CD4-positive, alpha-beta T cell treated with Interleukin-4 for 1 hour (primary cell): ENCODE measurements at regions not wholly inside any gene's neighbourhood (a gene's known extent, or its start where the extent isn't known, plus 50 kb on each side); places are given as distances from the start of the nearest gene placed in this dataset.
"Not testable (repeated sequence)": the region's sequence is repeated elsewhere in the genome, so short reads cannot be mapped to it uniquely, and the experiment has no call there.

Experiments
- DNase-seq, 2 donors: peaks; one replicate each; pipeline ENCODE4 v3.0.0-alpha.2; 2020 to 2022

DNA sequence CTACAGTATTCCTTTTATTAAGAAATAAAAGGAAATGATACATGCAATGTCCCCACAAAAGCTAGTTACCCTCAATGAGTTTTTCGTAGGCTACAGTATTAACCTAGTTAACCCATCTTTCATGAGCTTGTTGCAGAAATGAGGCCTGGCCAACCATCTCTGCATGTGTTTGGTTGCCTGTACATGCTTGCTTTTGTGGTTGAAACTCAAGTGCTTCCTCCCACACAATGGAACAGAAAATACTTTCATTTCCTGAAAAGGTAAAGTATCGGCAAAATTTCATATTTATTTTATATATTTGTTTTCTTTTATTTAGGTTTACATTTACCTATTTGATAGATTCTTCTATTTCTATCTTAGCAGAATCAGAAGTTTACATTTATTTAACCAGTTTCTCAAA is 214.6 kb upstream of the FAM241A start:
- DNase-seq: no peak

DNA sequence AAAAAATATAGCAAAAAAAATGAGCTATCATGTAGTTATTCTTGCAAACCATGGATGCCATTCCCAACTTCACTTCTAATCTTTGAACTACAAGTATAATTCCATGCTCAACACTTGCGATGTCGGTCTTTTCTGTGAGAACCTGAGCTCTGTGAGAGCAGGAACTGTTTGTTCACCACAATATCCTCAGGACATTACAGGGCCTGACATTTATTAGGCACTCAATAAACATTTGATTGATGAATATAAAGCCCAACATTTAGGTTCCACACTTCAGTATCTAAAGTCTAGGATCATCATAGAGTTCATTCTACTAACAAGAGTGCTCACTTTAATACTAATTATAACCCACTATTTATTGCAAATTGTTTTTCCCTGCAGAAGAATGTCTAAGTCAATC is 211.6 kb upstream of the FAM241A start:
- DNase-seq: no peak

DNA sequence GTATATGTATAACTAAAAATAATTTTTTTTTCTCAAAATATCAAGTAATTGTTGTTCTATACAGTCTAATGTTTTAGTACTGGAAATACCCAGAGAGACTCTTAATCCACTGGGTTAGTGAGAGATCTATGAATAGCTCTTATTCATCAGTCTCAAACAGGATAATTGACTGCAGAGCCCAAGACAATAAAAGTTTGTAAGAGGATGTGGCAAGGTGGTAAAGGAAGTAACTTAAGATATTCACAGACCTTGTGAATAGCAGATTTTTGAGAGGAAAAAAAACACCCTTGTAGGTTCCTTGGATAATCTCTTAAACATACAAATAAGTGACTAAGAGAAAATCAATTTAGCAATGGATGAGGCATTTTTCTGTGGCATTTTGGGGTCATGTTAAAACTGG is 210.9 kb upstream of the FAM241A start:
- no peak for DNase-seq

DNA sequence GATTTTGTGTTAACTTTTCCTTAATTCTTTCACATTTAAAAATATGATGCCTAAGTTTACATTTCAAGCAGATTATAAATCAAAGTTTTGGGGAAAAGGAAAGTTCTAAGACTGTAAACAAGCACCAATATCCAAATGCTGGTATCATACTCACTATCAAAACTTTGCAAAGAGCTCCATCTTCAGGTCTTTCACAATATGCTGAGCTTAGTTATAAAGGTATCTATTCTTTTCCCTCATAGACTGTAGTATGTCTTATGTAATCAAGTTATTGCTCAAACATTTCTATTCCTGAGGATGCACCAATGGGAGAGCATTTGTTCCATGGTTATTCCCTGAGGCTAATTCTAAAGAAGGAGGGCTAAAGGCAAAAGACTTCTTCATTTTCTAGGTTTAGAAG is 207.9 kb upstream of the FAM241A start:
- DNase-seq: no peak

DNA sequence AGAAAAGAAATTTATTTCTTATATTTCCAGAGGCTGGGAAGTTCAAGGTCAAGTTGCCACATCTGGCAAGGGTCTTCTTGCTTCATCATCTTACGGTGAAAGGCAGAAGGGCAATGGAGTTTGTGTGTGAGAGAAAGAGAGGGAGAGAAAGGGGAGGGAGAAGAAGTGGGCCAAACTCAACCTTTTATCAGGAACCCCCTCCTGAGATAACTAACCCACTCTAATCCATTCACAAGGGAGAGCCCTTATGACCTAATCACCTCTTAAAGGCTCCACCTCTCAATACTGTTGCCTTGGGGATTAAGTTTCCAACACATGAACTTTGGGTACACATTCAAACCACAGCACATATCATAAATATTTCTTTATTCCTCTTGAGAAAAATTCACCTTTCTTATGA is 203.3 kb upstream of the FAM241A start:
- no peak for DNase-seq

DNA sequence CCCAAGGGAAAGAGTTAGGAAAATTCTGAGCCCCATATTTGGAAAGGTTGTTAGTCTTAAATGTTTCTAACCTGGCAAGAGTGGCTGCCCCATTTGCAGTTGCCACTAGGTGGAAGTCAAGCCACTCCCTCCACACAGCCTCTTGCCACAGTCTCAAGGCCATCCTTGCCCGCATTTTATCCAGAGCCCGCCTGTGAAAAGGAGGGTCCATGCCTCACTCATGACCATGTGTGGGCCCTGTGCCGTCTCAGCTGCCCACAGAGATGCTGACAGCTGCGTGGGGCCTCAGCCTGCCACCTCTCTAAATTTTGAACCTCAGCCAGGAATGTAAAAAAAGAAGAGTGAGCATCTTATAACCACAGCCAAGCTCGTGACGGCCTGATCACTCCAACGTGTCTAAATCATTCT is 201.5 kb upstream of the FAM241A start:
- no peak for DNase-seq

DNA sequence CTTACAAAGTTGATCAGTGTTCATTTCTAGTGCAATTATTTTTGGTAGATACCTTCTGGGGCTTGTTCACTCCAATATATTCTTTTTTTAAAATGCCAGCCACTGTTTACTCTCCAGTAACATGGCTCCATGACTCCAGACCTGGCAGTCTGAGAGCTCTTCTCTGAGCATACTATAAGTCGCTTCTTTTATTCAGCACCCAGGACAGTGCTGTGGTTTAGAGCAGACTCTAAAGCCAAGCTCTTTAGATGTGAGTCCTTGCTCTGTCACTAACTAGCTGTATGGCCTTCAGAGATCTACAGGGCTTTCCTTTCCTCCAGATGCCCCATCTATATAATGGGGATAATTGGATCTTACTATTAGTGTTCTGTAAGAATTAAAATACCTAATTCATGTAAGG is 200.2 kb upstream of the FAM241A start:
- no peak for DNase-seq

DNA sequence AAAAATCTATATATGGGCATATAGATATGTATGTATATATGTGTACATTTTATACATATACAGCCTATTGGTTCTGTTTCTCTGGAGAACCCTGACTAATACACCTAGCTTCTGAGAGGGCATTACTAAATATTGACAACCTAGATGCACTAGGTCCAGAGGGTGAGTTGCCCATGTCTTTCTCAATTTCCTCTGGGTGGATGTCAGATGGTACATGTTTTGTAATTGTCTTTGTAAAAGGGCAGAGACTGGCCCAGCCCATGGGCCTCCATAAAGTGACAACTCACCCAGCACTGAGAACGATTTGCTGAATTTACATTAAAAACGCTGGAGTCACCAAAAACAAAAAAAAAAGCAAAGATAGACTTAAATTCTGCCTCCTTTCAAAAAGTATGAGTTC is 198.5 kb upstream of the FAM241A start:
- DNase-seq: no peak

DNA sequence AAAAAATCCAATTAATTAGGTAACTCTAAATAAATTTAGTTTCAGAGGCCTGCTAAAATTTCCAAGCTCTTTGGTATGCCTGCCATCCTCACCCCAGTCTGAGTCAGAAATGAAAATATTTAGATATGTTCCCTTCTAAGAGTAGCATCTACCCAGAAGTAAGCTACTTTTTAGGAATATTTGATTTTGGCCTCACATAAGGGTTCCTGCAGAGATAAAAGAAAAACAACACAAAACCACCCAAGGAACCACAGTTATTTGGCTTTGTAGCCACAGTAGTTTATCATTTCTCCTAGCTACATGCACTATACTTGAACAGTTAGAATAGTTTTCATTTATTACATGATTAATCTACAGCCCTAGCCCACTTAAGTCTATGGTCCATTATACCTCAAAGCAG is 192.6 kb upstream of the FAM241A start:
- DNase-seq: no peak

DNA sequence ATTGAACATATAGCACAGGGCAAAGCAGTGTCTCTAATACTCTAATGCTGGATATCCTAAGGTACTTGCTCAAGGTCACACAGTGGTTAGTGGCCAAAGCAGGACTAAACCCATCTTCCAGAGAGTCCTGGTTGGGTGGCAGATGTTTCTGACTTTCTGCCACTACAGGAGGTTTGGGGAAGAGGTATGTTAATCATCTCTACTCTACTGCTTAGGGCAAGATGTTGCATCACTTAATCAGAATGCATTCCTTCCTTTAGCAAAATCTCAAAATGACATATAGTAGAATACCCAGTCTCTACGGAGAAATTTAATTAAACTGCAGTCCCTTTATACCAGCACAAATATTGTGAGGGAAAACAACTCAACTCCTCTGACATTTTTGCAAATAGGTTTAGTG is 190.7 kb upstream of the FAM241A start:
- no peak for DNase-seq

DNA sequence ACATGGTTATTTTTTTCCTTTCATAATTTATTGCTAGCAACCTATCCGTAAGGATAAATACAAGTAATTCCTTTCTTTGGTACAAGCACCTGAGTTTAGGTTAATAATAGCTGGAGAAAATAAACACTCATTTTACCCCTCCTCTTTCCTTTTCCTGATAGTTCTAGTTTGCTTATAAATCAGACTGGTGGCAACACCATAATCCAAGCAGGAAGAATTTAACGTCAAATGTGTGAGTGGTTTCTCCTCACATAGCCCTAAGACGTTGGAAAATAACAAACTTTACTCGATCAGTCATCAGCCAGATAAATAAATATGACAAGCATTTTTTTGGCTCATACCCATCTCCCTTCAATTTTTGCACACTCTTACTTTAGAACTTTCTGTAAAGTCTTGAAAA is 190.3 kb upstream of the FAM241A start:
- DNase-seq: no peak

DNA sequence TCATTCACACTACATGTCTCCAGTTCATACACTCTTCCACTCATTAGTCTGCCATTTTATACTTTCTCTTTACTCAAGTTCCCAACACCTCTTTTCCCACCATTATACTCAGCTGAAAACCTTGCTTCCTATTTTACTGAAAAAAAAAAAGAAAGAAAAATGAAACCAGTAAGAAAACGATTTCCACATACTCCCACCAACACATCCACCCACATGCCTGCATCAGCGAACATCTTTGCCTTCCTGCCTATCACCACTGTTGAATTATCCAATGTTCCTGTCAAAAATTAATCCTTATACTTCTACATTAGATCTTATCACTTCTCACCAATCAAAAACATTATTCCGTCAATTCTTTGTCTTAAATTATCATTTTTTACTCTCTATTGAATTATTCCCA is 188.1 kb upstream of the FAM241A start:
- no peak for DNase-seq

DNA sequence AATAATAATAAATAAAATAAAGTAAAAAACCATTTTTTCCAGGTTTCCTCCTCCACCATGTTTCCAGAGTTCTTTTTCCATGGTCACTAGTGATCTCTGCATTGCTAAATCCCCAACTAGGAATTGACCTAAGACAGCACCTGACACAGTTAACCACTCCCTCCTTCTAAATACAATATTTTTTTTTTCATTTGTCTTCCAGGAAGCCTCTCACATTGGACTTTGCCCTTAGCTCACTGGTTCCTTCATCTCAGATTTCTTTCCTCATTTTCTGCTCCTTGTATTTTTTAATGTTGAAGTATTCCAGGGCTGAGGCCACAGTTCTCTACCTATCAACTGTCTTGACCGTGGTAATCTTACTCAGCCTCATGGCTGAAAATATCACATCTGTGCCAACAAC is 187.3 kb upstream of the FAM241A start:
- DNase-seq: no peak

DNA sequence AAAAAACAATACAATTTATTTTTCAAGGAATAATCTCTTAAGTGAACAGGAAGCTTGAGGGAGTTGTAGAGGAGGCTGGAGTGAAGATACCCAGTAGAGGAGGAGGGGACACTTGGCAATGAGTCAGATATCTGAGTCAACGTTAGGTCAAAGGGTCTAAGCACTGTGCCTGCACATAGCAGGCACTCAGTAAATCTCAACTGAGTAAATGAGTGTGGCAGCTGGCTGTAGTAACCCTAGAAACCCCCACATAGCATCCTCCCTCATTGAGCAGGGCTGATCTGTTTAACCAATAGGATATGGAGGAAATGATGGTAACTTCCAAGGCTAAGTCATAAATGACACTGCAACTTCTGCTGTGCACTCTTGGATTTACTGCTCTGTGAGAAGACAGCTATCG is 186.0 kb upstream of the FAM241A start:
- no peak for DNase-seq

DNA sequence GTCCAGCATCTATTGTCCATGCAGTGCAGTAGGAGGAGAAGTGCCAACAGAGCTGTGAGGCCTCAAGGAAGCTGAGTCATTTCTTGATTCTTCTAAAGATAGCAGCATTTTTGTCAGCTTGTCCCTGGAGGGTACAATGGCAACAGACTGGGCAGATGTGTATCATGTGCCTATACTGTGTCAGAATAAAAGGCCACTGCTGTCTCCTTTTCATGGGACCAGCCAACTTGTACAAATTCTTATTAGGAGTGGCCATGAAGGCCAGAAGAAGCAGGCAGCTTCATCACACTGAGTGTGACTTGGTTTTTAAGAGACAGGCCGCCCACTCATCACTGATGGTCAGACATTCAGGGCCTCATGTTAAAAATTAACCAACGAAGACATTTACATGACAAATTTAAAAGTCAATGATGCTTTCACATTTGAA is 185.0 kb upstream of the FAM241A start:
- DNase-seq: no peak

DNA sequence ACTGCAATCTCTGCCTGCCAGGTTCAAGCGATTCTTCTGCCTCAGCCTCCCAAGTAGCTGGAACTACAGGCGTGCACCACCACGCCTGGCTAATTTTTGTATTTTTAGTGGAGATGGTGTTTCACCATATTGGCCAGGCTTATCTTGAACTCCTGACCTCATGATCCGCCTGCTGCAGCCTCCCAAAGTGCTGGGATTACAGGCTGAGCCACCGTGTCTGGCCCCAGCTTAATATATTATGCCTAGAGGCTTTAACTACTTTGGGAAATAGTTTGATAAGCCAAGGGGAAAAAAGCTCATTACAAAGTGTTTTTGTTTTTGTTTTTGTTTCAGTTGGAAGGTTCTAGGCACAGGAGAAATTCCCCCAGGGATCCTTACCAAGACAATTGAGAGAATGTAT is 184.2 kb upstream of the FAM241A start:
- not testable (repeated sequence) for DNase-seq

DNA sequence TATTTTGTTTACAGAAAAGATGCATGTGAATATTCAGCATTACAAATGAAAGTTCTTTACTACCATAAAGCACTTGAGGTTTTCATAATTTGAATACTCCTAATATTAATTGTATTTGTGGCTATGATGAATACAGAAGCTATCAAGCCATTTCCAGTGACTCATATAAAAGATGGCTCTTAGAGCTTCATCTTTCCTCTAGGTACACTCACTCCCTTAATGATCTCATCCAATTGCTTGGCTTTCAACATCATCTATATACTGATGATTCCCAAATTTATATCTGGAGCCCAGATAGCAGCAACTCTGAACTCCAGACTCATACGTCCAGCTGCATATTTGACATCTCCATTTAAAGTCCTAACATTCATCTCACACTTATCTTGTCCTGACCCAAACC is 183.4 kb upstream of the FAM241A start:
- no peak for DNase-seq

DNA sequence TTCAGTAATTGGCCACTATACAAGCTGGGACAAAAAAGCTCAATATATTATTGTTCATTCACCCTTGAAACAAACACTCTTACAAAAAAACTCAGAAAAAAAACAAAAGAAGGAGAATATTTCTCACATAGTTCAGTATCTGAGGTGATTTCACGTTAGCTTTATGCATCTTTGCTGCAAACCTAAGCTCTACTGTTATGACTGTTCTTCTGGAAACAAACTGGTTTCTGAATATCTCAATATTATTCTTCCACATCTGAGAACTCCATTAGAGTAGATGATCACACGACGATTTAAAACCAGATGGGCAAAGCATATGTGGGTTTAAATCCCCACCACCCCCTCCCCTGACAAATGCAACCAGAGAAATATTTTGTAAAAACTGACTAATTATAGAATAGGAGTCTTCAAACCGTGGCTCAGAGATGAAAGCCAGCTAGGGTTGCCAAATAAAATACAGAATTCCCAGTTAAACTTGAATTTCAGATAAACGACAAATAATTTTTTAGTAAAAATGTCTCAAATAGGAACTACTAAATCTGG is 182.0 kb upstream of the FAM241A start:
- no peak for DNase-seq

DNA sequence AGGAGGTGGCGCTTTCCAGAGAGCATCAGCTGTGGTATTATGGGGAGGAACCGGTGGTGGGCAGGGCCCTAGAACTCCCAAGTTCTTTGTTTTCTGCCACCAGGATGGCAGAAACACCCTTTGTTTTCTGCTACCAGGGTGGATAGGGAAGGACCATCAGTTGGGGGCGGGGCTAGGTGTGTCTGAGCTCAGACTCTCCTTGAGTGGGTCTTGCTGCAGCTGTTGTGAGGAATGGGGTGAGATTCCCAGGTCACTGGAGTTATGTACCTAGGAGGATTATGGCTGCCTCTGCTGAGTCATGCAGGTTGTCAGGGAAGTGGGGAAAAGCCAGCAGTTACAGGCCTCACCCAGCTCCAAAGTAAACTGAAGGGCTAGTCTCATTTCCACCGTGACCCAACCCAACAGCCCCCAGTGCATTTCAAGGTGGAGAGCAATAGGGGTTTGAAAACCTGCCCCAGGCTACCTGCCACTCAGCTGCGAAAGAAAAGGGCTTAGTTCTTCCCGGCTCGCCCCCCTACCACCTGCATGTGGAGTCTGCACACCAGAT is 167.8 kb upstream of the FAM241A start:
- DNase-seq: no peak

DNA sequence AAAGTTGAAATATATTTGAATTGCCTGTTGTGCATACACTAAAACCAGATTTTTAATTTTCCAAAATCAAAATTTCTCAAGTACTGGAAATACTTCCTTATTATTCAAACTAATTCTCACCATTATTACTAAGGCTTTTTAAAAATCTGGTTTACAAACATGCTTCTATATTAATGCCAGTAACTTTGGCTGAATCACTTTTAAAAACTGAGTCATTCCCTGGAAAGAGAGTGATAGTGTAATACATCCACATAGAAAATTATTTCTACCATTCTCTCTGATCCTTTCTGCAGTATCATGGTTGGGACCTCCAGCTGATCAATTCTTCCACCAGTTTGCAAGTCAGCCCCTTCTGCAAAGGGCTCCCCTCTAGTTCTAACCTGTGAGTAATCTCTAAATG is 165.3 kb upstream of the FAM241A start:
- no peak for DNase-seq

DNA sequence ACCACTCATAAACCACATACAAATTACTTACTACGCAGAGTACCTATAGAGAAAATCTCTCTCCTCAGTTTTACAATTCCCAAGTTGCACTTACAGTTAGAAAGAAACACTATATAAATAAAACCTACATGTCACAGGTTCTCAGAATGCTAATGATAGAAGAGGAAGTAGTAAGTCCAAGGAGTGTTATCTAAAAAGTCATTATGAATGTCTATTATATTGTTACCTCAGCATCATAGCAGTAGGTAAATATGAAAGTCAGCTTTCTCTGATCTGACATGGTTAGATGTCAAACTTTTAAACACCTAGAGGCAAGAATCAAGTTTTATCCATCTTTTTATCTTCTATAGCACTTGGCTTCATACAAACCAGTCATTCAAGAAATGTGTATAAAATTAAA is 163.2 kb upstream of the FAM241A start:
- no peak for DNase-seq

DNA sequence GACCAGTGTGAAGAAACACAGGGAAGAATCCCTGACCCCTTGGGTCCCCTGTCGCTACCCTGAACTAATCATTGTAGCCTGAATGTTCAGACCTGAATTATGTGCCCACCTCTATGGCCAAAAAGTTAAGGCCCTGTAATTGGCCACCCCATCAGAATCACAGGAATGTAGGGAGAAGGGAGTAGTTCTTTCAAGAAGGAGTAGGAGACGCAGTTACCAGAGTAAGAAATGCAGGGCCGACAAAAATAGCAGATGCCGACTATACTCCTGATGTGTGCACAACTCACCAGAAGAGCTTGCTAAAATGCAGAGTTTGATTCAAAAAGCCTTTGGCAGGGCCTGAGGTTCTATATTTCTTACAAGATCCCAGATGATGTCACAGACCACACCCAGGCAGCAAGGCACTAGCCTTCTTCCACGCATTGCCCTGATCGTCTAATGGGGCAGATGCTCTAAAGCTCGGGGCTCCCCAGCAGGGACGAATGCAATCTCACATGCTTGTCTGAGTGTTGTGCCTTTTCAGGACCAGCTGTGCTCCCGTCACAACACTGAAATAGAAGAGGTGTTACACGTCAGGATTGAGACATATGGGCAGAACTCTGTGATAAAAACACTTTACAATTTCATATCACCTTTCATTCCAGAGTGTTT is 161.0 kb upstream of the FAM241A start:
- no peak for DNase-seq

DNA sequence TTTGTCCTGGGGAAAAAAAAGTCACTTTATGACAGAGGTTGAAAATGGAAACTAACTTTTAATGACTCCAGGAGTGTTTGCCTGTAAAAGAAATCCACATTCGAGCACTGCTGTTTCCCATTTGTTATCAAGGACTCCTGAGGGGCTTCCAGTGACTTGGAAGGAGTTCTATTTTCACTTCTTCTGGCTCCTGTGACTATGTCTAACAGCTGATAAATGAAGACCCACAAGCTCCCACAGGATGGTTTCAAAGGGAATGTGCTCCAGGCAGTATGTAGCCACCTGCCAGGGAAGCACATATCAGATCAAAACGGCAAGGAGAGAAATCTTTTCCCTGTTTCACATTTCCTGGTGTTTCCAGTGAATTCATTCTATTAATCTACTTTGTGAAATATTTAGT is 159.8 kb upstream of the FAM241A start:
- no peak for DNase-seq

DNA sequence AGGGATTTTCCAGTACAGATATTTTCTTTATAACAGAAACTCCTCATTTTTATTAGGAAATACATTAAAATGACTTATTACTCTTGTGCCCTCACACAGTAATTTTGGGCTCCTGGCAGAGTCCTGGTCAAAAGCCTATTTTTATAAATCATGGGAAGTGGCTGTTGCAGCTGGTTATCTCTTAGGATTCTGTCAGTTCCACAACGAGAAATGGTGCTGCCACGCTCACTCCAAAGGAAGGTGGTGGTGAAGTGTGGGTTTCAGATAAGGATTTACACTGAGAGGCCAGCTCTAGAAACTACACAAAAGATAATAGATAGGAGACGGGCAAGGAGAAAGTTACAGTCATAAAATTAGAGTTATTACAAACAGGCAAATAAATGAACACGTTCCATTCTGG is 159.2 kb upstream of the FAM241A start:
- no peak for DNase-seq

DNA sequence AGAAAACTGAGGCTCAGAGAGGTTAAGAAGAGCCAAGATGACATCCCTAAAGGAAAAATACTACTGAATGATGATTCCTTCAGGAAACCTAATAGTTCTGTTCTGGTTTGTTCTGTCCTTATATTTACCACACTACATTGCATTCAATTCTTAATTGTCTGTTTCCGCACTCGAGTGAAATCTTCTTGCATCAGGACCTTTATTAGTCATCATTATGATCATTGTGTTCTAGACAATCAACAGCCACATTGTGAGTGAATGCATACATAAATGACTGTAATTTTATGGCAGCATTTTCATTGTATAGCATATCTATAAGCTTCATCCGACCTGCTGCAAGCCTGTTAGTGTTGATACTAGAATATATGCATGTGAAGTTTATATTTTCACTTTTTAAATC is 156.7 kb upstream of the FAM241A start:
- no peak for DNase-seq
